ENCODE measurements at regions not wholly inside any gene's neighbourhood (a gene's known extent, or its start where the extent isn't known, plus 50 kb on each side); places are given as distances from the start of the nearest gene placed in this dataset.

- Histone ChIP-seq H3K27ac (ENCODE audit: low read depth, low read length) (no peak overlapping the region), H3K4me3 (ENCODE audit: low read length) (no peak overlapping the region), H3K9ac (ENCODE audit: low read depth, low read length) (no peak overlapping the region), H3K36me3 (ENCODE audit: insufficient read depth, low read length) (no peaks in the 10 kb centered on the region), H3K9me3 (ENCODE audit: insufficient read depth, low read depth, low read length) (no peaks in the 10 kb centered on the region), H3K27me3 (ENCODE audit: insufficient read depth, low read length) (no peaks in the 10 kb centered on the region), H3K4me1 (ENCODE audit: insufficient read depth, low read length) (peaks cover 10% of the 10 kb centered on the region; the same call in 1 of the 2 replicates)
- 89% methylated on average over 7 of the region's 7 CpGs for WGBS
Measured at GRCh38 chr1:112264010-112264409, 132.0 kb upstream of the CTTNBP2NL start.

- no peaks in the 10 kb centered on the region for H3K36me3 ChIP-seq (ENCODE audit: insufficient read depth, low read length)
- H3K4me1 ChIP-seq (ENCODE audit: insufficient read depth, low read length), result peaks cover 10% of the 10 kb centered on the region; the same call in 1 of the 2 replicates
- no peak overlapping the region for H3K9ac ChIP-seq (ENCODE audit: low read depth, low read length)
- WGBS, result 86% methylated on average over 2 of the region's 2 CpGs
- H3K9me3 ChIP-seq (ENCODE audit: insufficient read depth, low read depth, low read length), result no peaks in the 10 kb centered on the region
- H3K27ac ChIP-seq (ENCODE audit: low read depth, low read length), result no peak overlapping the region
- H3K27me3 ChIP-seq (ENCODE audit: insufficient read depth, low read length), result no peaks in the 10 kb centered on the region
- no peak overlapping the region for H3K4me3 ChIP-seq (ENCODE audit: low read length)
Measured at GRCh38 chr1:112264553-112264952, 131.5 kb upstream of the CTTNBP2NL start.

- 100% methylated on average over 1 of the region's 1 CpG for WGBS
- H3K27me3 ChIP-seq (ENCODE audit: insufficient read depth, low read length), result no peaks in the 10 kb centered on the region
- H3K27ac ChIP-seq (ENCODE audit: low read depth, low read length), result no peak overlapping the region
- no peaks in the 10 kb centered on the region for H3K9me3 ChIP-seq (ENCODE audit: insufficient read depth, low read depth, low read length)
- no peaks in the 10 kb centered on the region for H3K36me3 ChIP-seq (ENCODE audit: insufficient read depth, low read length)
- peaks cover 4% of the 10 kb centered on the region; the same call in 1 of the 2 replicates for H3K4me1 ChIP-seq (ENCODE audit: insufficient read depth, low read length)
- H3K4me3 ChIP-seq (ENCODE audit: low read length), result no peak overlapping the region
- H3K9ac ChIP-seq (ENCODE audit: low read depth, low read length), result no peak overlapping the region
Measured at GRCh38 chr1:112265931-112266330, 130.1 kb upstream of the CTTNBP2NL start.

- Histone ChIP-seq H3K36me3 (ENCODE audit: insufficient read depth, low read length) (no peaks in the 10 kb centered on the region), H3K27ac (ENCODE audit: low read depth, low read length) (no peak overlapping the region), H3K9ac (ENCODE audit: low read depth, low read length) (no peak overlapping the region), H3K4me3 (ENCODE audit: low read length) (no peak overlapping the region), H3K9me3 (ENCODE audit: insufficient read depth, low read depth, low read length) (no peaks in the 10 kb centered on the region), H3K4me1 (ENCODE audit: insufficient read depth, low read length) (no peaks in the 10 kb centered on the region; the same call in 1 of the 2 replicates), H3K27me3 (ENCODE audit: insufficient read depth, low read length) (no peaks in the 10 kb centered on the region)
- WGBS, result 88% methylated on average over 1 of the region's 1 CpG
Measured at GRCh38 chr1:112267206-112267605, 128.8 kb upstream of the CTTNBP2NL start.

GRCh38 chr1:112267929-112268328 lies 128.1 kb upstream of the CTTNBP2NL start:
- no peak overlapping the region for H3K9ac ChIP-seq (ENCODE audit: low read depth, low read length)
- no peaks in the 10 kb centered on the region for H3K9me3 ChIP-seq (ENCODE audit: insufficient read depth, low read depth, low read length)
- H3K4me1 ChIP-seq (ENCODE audit: insufficient read depth, low read length), result no peaks in the 10 kb centered on the region
- no peak overlapping the region for H3K27ac ChIP-seq (ENCODE audit: low read depth, low read length)
- no peaks in the 10 kb centered on the region for H3K36me3 ChIP-seq (ENCODE audit: insufficient read depth, low read length)
- no peaks in the 10 kb centered on the region for H3K27me3 ChIP-seq (ENCODE audit: insufficient read depth, low read length)
- no peak overlapping the region for H3K4me3 ChIP-seq (ENCODE audit: low read length)

- Histone ChIP-seq H3K4me3 (ENCODE audit: low read length) (no peak overlapping the region), H3K9ac (ENCODE audit: low read depth, low read length) (no peak overlapping the region), H3K27me3 (ENCODE audit: insufficient read depth, low read length) (no peaks in the 10 kb centered on the region), H3K27ac (ENCODE audit: low read depth, low read length) (no peak overlapping the region), H3K4me1 (ENCODE audit: insufficient read depth, low read length) (no peaks in the 10 kb centered on the region), H3K36me3 (ENCODE audit: insufficient read depth, low read length) (no peaks in the 10 kb centered on the region), H3K9me3 (ENCODE audit: insufficient read depth, low read depth, low read length) (no peaks in the 10 kb centered on the region)
- WGBS, result 91% methylated on average over 3 of the region's 3 CpGs
Measured at GRCh38 chr1:112268408-112268807, 127.6 kb upstream of the CTTNBP2NL start.

- Histone ChIP-seq H3K36me3 (ENCODE audit: insufficient read depth, low read length) (no peaks in the 10 kb centered on the region), H3K9ac (ENCODE audit: low read depth, low read length) (no peak overlapping the region), H3K4me1 (ENCODE audit: insufficient read depth, low read length) (no peaks in the 10 kb centered on the region), H3K4me3 (ENCODE audit: low read length) (no peak overlapping the region), H3K27ac (ENCODE audit: low read depth, low read length) (no peak overlapping the region), H3K9me3 (ENCODE audit: insufficient read depth, low read depth, low read length) (0 out of 2 replicates have a peak, but pooled peaks cover 7% of the 10 kb centered on the region), H3K27me3 (ENCODE audit: insufficient read depth, low read length) (no peaks in the 10 kb centered on the region)
- 88% methylated on average over 3 of the region's 3 CpGs for WGBS
Measured at GRCh38 chr1:112271270-112271669, 124.7 kb upstream of the CTTNBP2NL start.

GRCh38 chr1:112272101-112272772 lies 123.8 kb upstream of the CTTNBP2NL start:
- Histone ChIP-seq H3K27me3 (ENCODE audit: insufficient read depth, low read length) (no peaks in the 10 kb centered on the region), H3K9ac (ENCODE audit: low read depth, low read length) (no peak overlapping the region), H3K9me3 (ENCODE audit: insufficient read depth, low read depth, low read length) (0 out of 2 replicates have a peak, but pooled peaks cover 7% of the 10 kb centered on the region), H3K36me3 (ENCODE audit: insufficient read depth, low read length) (no peaks in the 10 kb centered on the region), H3K4me1 (ENCODE audit: insufficient read depth, low read length) (no peaks in the 10 kb centered on the region), H3K27ac (ENCODE audit: low read depth, low read length) (no peak overlapping the region), H3K4me3 (ENCODE audit: low read length) (no peak overlapping the region)
- 69% methylated on average over 4 of the region's 6 CpGs for WGBS

- H3K9ac ChIP-seq (ENCODE audit: low read depth, low read length), result no peak overlapping the region
- no peaks in the 10 kb centered on the region for H3K36me3 ChIP-seq (ENCODE audit: insufficient read depth, low read length)
- no peak overlapping the region for H3K27ac ChIP-seq (ENCODE audit: low read depth, low read length)
- H3K4me1 ChIP-seq (ENCODE audit: insufficient read depth, low read length), result no peaks in the 10 kb centered on the region
- H3K4me3 ChIP-seq (ENCODE audit: low read length), result no peak overlapping the region
- H3K9me3 ChIP-seq (ENCODE audit: insufficient read depth, low read depth, low read length), result no peaks in the 10 kb centered on the region
- no peaks in the 10 kb centered on the region for H3K27me3 ChIP-seq (ENCODE audit: insufficient read depth, low read length)
- WGBS, result 69% methylated on average over 2 of the region's 2 CpGs
Measured at GRCh38 chr1:112284796-112285195, 111.2 kb upstream of the CTTNBP2NL start.

GRCh38 chr1:112285316-112285715 lies 110.7 kb upstream of the CTTNBP2NL start:
- H3K4me3 ChIP-seq (ENCODE audit: low read length), result no peak overlapping the region
- H3K9me3 ChIP-seq (ENCODE audit: insufficient read depth, low read depth, low read length), result no peaks in the 10 kb centered on the region
- no peaks in the 10 kb centered on the region for H3K27me3 ChIP-seq (ENCODE audit: insufficient read depth, low read length)
- H3K36me3 ChIP-seq (ENCODE audit: insufficient read depth, low read length), result no peaks in the 10 kb centered on the region
- 88% methylated on average over 4 of the region's 4 CpGs for WGBS
- H3K9ac ChIP-seq (ENCODE audit: low read depth, low read length), result no peak overlapping the region
- H3K27ac ChIP-seq (ENCODE audit: low read depth, low read length), result no peak overlapping the region
- H3K4me1 ChIP-seq (ENCODE audit: insufficient read depth, low read length), result no peaks in the 10 kb centered on the region

- no peak overlapping the region for H3K27ac ChIP-seq (ENCODE audit: low read depth, low read length)
- no peak overlapping the region for H3K9ac ChIP-seq (ENCODE audit: low read depth, low read length)
- WGBS, result 93% methylated on average over 3 of the region's 3 CpGs
- H3K36me3 ChIP-seq (ENCODE audit: insufficient read depth, low read length), result no peaks in the 10 kb centered on the region
- H3K27me3 ChIP-seq (ENCODE audit: insufficient read depth, low read length), result no peaks in the 10 kb centered on the region
- no peaks in the 10 kb centered on the region for H3K4me1 ChIP-seq (ENCODE audit: insufficient read depth, low read length)
- no peaks in the 10 kb centered on the region for H3K9me3 ChIP-seq (ENCODE audit: insufficient read depth, low read depth, low read length)
- H3K4me3 ChIP-seq (ENCODE audit: low read length), result no peak overlapping the region
Measured at GRCh38 chr1:112285746-112286145, 110.3 kb upstream of the CTTNBP2NL start.

- WGBS, result 86% methylated on average over 5 of the region's 5 CpGs
- Histone ChIP-seq H3K9me3 (ENCODE audit: insufficient read depth, low read depth, low read length) (no peaks in the 10 kb centered on the region), H3K27ac (ENCODE audit: low read depth, low read length) (no peak overlapping the region)
Measured at GRCh38 chr1:112296908-112297307, 99.1 kb upstream of the CTTNBP2NL start.

More at GRCh38 chr1:112296908-112297307, 99.1 kb upstream of the CTTNBP2NL start:
- H3K36me3 ChIP-seq (ENCODE audit: insufficient read depth, low read length), result no peaks in the 10 kb centered on the region
- no peak overlapping the region for H3K9ac ChIP-seq (ENCODE audit: low read depth, low read length)
- no peak overlapping the region for H3K4me3 ChIP-seq (ENCODE audit: low read length)
- H3K27me3 ChIP-seq (ENCODE audit: insufficient read depth, low read length), result no peaks in the 10 kb centered on the region
- H3K4me1 ChIP-seq (ENCODE audit: insufficient read depth, low read length), result no peaks in the 10 kb centered on the region
